HuH-7 (cell line): ENCODE measurements at regions not wholly inside any gene's neighbourhood (a gene's known extent, or its start where the extent isn't known, plus 50 kb on each side); places are given as distances from the start of the nearest gene placed in this dataset.

Source experiments
- DNase-seq: peaks from one replicate; pipeline ENCODE4 v3.0.0; 2011; ENCODE audit warnings: low spot score

- DNase-seq = no peak
These were observed 116.0 kb upstream of the ANKRD1 start for GRCh38 chr10:91036807-91037411.

GRCh38 chr10:91038971-91039370 is 118.1 kb upstream of the ANKRD1 start:
- no peak for DNase-seq

GRCh38 chr10:91040343-91040742 is 119.5 kb upstream of the ANKRD1 start:
- DNase-seq = no peak

GRCh38 chr10:91042069-91042468 is 121.2 kb upstream of the ANKRD1 start:
- DNase-seq = no peak

- peak; percentile 16 for DNase-seq
These were observed 122.5 kb upstream of the ANKRD1 start for GRCh38 chr10:91043173-91043910.

GRCh38 chr10:91046869-91047268 is 126.0 kb upstream of the ANKRD1 start:
- no peak for DNase-seq

GRCh38 chr10:91048380-91048779 is 127.5 kb upstream of the ANKRD1 start:
- no peak for DNase-seq

GRCh38 chr10:91049296-91049987 is 128.6 kb upstream of the ANKRD1 start:
- no peak for DNase-seq

GRCh38 chr10:91049988-91050360 is 129.1 kb upstream of the ANKRD1 start:
- DNase-seq = no peak

- no peak for DNase-seq
These were observed 129.6 kb upstream of the ANKRD1 start for GRCh38 chr10:91050371-91051034.

- no peak for DNase-seq
These were observed 130.9 kb upstream of the ANKRD1 start for GRCh38 chr10:91051829-91052228.

- no peak for DNase-seq
These were observed 133.4 kb upstream of the ANKRD1 start for GRCh38 chr10:91054325-91054724.

- no peak for DNase-seq
These were observed 140.3 kb upstream of the ANKRD1 start for GRCh38 chr10:91061187-91061586.

GRCh38 chr10:91061608-91062007 is 140.7 kb upstream of the ANKRD1 start:
- no peak for DNase-seq

GRCh38 chr10:91062091-91062490 is 141.2 kb upstream of the ANKRD1 start:
- no peak for DNase-seq

GRCh38 chr10:91071786-91072185 is 148.7 kb upstream of the PCGF5 start:
- DNase-seq = no peak

- no peak for DNase-seq
These were observed 147.0 kb upstream of the PCGF5 start for GRCh38 chr10:91073286-91073979.

GRCh38 chr10:91076991-91077548 is 143.4 kb upstream of the PCGF5 start:
- DNase-seq = no peak

- no peak for DNase-seq
These were observed 142.9 kb upstream of the PCGF5 start for GRCh38 chr10:91077549-91078071.

- no peak for DNase-seq
These were observed 139.7 kb upstream of the PCGF5 start for GRCh38 chr10:91080776-91081175.

GRCh38 chr10:91082447-91082846 is 138.0 kb upstream of the PCGF5 start:
- DNase-seq = no peak
